ENCODE measurements at regions not wholly inside any gene's neighbourhood (a gene's known extent, or its start where the extent isn't known, plus 50 kb on each side); places are given as distances from the start of the nearest gene placed in this dataset.
"Not testable (repeated sequence)": the region's sequence is repeated elsewhere in the genome, so short reads cannot be mapped to it uniquely, and the experiment has no call there.

DNA sequence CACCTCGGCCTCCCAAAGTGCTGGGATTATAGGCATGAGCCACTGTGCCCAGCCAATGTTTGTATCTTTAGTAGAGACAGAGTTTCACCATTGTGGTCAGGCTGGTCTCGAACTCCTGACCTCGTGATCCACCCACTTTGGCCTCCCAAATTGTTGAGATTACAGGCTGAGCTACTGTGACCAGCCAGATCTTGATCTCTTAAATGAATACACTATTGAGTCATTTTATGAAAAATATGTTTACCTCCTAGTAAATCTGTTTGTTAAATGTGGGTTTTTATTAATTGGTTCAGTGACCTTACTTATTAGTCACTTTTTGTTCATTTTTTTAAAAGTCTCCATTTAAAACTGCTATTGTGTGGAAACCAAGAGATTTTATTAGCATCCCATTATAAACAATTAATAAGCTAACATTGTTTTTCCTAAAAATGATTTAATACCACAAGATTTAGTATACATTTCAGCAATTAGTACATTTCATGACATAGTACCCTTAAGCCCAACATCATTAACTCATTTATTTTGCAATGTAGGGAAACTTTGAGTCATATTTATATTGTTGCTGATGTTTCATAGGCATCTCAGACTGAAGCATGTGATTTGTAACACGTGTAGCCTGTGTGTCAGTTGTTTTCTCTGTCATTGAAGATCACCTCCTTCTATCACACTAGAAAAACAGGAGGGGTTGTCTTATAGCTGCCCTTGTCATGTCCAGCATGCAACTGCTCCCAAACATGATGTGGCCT is 261.2 kb downstream of the TAF11L14 start:
- no peak for FAIRE-seq

GRCh38 chr5:17896605-17897004 is 262.3 kb downstream of the TAF11L14 start:
- FAIRE-seq: no peak

DNA sequence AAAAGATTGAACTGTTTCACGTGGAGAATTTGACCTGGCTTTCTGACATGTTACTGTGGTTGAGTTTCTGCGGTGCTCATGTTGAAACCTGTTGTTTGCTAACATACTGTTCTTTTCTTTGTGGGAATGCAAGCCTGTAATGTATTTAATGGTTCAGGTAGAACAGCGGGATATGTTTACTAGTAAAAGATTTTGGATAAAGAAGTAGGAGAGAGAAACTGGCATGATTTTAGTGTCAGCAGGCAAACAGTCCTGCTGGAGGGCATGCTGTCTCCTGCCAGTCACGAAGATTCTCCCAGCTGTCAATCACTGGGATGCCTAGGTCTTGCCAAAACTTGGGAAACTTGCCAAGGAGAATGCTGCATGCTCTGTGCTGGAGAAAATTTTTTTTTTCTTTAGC is 263.5 kb downstream of the TAF11L14 start:
- no peak for FAIRE-seq

DNA sequence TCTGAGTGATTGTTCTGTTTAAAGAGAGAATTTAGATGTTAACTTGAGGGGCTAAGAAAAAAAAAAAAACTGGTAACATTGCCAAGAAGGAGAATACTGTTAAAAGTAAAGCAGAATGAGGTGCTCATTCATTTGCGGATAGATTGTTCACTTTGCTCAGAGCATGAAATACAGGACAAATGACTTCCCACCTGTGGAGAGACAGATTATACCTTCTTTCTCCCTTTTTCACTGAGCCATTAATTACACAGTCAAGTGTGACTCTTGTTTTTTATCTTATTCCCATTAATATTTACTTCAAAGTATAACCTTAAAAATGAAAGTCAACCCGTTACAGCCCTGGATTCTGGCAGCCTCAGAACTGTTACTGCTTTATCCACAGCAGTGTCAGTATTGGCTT is 264.5 kb downstream of the TAF11L14 start:
- no peak for FAIRE-seq

- FAIRE-seq: no peak
Measured at GRCh38 chr5:17907094-17907493, 272.8 kb downstream of the TAF11L14 start.

GRCh38 chr5:17910318-17910717 is 276.1 kb downstream of the TAF11L14 start:
- no peak for FAIRE-seq

- no peak for FAIRE-seq
Measured at GRCh38 chr5:17912794-17913193, 278.5 kb downstream of the TAF11L14 start.

DNA sequence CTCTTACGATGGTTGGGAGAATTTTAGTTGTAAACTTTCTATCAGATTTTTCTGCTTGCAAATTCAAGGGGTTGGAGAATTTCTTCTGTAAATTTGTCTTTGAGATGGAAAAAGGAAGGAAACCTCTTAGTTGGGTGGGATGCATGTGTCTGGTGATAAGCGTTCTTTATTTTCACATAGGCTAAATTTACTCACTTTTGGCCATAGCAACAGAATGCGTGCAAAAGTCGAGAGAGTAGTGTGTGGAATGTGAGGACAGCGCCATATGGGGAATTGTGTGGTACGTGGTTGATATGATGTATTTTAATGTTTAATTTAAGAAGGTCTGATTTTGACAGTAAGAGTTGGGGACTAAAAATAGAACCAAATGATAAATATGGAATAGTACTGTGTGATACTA is 282.2 kb downstream of the TAF11L14 start:
- no peak for FAIRE-seq

DNA sequence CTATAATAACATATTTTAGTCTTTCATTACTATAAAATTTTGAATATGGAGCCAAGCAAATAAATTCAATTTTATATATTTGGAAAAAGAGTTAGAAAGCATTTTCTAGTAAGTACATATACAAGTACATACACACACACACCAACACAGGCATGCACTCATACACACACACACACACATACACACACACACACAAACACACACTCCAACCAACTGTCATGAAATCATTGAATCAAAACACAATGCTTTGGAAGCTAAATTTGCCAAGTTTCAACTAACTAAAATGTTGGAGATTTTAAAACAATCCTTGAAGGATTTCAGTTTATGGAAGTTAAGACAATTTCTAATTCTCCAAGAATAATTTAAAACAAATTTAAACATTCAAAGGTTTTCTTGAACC is 283.2 kb downstream of the TAF11L14 start:
- no peak for FAIRE-seq

DNA sequence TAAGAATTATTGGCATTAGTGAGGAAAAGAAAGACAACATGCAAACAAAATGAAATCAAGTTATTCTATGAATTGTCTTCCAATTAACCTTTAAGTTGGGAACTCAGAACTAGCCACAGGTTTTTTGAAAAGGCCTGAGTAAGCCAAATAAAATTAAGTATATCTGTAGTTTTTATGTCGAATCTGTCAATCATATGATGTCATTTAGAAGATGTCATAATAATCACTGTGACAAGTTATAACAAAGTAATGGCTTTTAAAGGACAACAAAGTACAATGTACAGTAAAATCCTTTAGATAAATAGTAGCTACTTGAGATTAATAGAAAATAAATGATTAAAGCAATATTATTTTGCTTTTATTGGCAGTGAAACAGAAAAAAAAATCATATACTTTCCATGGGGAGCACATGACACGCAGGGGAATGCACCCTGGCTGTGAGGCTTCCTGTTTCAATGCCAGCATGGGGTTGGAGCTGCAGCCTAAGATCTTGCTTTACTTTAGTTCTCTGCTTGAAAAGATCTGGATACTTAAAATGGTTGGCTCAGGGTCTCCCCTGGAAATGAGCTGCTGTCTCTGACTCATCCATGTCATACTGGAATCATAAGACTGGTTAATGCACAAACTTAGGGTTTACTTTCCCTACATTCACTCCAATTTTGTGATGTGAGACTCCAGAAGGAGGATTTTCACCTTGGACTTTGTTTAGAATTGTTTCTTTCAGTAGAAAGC is 284.3 kb downstream of the TAF11L14 start:
- FAIRE-seq: no peak

DNA sequence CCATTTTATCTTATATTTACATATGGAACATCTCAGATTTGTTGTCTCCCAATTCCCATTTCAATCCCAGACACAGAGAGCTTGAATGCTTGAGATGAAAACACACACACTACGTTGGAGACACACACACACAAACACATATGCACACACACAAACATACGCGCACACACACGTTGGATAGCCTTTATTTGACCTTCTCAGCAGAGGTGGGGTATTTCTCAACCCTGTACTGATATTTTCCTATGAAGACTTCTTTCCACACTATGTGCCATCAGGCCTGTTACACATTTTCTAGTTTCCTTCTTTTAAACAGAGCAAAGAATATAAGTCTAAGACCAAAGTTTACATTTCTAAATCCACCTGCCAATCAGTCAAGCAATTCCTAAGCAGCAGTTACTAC is 291.0 kb downstream of the TAF11L14 start:
- no peak for FAIRE-seq

DNA sequence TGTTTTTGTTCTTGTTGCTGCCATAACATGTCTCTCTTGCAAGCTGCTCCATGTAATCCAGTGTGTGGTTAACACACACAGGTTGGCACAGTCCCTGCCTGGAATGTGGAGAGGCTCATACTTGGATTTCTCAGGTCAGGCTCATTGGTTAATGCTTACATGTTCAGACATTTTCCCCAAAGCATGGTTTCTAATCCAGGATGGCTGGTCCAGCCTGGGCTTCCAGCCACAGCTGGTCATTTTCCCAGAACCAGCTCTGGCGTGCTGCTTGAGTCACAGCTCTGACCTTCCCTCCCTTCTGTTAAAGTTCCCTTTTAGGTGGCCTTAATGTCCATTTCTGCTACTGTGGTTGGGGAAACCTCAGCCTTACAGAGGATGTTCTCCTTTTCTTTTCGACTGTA is 294.3 kb downstream of the TAF11L14 start:
- no peak for FAIRE-seq

DNA sequence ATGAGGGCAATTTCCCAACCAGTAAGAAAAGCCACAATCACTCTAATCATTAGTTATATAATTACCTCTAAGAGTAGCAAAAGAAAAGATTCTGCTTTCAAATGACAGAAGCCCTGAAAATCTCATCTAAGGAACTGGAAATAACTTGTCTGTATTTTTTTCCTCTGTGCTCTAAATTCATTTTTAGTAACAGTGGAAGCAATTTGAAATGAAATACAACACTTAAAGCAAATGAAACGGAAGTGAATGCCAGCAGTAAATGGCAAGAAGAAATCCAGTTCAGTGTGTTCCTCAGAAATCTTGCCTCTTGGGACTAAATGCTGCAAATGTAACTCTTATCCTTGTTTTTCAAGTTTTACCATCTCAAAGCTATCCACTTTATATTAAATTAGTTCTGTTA is 294.9 kb downstream of the TAF11L14 start:
- FAIRE-seq: no peak

DNA sequence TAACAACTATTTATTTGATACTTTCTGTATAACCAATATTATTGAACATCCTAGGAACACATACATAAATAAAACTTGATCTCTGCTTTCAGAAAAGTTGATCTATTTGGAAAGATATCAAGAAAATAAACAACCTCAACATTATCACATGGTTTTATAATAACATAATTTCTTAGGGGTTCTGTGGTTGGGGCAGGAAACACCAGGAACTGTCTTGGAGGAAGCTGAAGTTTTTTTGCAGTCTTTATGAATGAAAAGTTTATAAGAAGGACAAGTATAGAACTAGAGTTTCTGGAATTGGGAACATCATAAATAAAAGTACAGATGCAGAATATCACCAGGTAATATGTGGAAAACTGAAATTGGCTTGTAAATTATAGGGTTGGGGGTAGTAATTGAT is 296.1 kb downstream of the TAF11L14 start:
- FAIRE-seq: no peak

GRCh38 chr5:17944046-17944445 is 309.8 kb downstream of the TAF11L14 start:
- no peak for FAIRE-seq

DNA sequence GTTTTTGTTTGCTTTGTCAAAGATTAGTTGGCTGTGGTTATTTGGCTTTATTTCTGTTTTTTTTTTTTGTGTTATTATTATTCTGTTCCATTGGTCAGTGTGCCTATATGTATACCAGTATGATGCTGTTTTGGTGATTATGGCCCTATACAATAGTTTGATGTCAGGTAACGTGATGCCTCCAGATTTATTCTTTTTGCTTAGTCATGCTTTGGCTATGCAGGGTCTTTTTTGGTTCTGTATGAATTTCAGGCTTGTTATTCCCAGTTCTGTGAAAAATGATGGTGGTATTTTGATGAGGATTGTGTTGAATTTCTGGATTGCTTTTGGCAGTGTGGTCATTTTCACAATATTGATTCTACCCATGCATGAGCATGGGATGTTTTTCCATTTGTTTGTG is 312.8 kb downstream of the TAF11L14 start:
- FAIRE-seq: no peak

DNA sequence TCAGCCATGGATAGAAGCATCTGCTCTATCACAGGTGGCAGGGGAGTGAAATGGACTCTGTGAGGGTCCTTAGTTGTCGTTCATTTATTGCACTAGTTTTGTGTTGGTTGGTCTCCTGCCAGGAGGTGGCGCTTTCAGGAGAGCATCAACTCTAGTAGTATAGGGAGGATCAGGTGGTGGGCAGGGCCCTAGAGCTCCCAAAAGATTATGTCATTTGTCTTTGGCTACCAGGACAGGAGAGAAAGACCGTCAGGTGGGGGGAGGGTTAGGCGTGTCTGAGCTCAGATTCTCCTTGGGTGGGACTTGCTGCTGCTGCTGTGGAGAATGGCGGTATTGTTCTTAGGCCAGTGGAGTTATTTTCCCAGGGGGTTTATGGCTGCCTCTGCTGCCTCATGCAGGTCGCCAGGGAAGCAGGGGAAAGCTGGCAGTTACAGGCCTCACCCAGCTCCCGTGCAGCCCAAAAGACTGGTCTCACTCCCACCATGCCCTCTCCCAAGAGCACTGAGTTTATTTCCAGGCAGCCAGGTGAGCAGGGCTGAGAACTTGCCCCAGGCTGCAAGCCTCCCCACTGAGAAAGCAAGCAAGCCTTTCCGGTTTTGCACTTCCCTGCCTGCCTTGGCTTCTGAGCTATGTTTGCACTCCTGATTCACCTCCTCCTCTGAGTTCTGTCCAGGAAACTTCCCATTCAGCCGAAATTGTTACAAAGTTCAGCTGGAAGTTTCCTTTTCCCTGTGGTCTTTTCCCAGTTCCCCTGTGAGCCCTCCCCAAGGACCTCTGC is 317.3 kb downstream of the TAF11L14 start:
- FAIRE-seq: no peak

- no peak for FAIRE-seq
Measured at GRCh38 chr5:17952231-17952630, 318.0 kb downstream of the TAF11L14 start.

DNA sequence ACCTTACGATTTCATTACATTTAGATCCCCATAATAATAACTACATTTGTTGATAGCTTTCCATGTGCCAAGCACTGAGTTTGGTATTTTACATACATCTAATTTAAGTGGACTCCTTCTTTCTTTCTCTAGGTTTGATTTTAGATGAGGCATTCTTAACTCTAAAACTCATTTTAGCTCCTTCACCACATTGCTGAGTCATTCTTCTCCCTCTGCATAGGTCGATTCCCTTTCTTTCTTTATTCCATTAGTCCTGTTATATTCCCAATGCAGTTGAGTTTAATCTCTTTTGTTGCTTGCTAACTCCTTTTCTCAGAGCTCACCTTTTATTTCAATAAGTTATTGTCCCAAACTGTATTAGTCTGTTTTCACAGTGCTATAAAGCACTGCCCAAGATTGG is 329.8 kb downstream of the TAF11L14 start:
- FAIRE-seq: no peak

GRCh38 chr5:17966640-17967402 is 332.6 kb downstream of the TAF11L14 start:
- no peak for FAIRE-seq

DNA sequence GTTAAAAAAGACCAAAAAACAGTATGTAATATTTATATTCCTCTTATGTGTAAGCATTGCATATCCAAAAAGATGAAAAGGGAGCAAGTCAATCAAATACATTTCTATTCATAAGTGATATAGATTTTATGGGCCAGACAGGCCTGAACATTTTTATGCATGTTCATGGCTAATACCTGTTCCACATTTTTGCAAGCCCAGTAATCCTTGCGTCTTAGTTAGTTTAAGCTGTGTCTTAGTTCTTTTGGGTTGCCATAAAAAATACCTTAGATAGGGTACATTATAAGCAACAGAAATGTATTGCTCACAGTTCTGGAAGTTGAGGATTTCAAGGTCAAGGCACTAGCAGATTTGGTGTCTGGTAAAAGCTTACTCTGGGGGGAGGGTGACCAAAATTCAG is 342.1 kb downstream of the TAF11L14 start:
- no peak for FAIRE-seq

DNA sequence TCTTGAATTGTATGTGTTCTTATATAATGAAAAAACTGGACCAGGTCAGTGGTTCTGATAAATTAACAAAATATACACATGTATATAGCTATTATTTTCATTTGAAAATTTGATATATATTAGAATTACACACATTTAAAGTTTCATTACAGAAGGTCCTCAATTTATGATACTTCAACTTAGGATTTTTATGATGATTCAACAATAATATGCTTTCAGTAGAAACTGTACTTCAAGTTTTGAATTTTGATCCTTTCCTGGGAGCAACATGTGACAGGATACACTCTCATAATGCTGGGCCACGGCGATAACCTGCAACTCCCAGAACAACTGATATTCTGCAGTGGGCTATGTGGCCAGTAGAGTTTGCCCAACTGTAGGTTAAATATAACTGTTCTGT is 344.7 kb downstream of the TAF11L14 start:
- FAIRE-seq: no peak

DNA sequence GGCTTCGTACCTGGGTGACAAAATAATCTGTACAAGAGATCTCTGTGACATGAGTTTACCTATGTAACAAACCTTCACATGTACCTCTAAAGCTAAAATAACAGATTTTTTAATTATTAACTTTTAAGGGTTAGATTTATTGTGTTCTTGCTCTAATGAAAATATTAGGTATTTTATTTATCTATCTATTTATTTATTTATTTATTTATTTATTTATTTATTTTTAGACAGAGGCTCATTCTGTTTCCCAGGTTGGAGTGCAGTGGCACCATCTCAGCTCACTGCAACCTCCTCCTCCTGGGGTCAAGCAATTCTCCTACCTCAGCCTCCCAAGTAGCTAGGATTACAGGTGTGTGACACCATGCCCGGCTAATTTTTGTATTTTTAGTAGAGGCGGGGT is 348.4 kb downstream of the TAF11L14 start:
- FAIRE-seq: not testable (repeated sequence)
